ENCODE measurements at regions not wholly inside any gene's neighbourhood (a gene's known extent, or its start where the extent isn't known, plus 50 kb on each side); places are given as distances from the start of the nearest gene placed in this dataset.

GRCh38 chr6:93584300-93584699, 164.9 kb upstream of the EPHA7 start:
- Histone ChIP-seq H3K4me3 (replicated peaks in 1 of 3; ENCODE audit: insufficient read depth in 1 of 3, low read depth in 1 of 3, low read length in 3 of 3) (no peak overlapping the region), H3K4me1 (ENCODE audit: control insufficient read depth, extremely low read depth, insufficient read depth, low read length) (no peaks in the 10 kb centered on the region), H3K9me3 (replicated peaks; ENCODE audit: control insufficient read depth, insufficient read depth, low read length) (no peaks in the 10 kb centered on the region), H2AFZ (ENCODE audit: low read depth, low read length) (no peak overlapping the region), H3K27me3 (ENCODE audit: control insufficient read depth in 2 of 2, insufficient read depth in 2 of 2, low read length in 2 of 2) (no peaks in the 10 kb centered on the region), H3K27ac (ENCODE audit: insufficient read depth, low read depth, low read length) (no peak overlapping the region), H3K9me1 (replicated peaks; ENCODE audit: control insufficient read depth, extremely low read depth, insufficient read depth, low read length) (no peaks in the 10 kb centered on the region), H3K9ac (replicated peaks; ENCODE audit: extremely low read depth, insufficient read depth, low read length) (no peak overlapping the region), H3K79me2 (ENCODE audit: control insufficient read depth, insufficient read depth, low read length) (no peaks in the 10 kb centered on the region), H4K20me1 (replicated peaks; ENCODE audit: control insufficient read depth, extremely low read depth, insufficient read depth, low read length) (no peaks in the 10 kb centered on the region), H3K4me2 (ENCODE audit: insufficient read depth, low read length) (no peak overlapping the region), H3K36me3 (ENCODE audit: control insufficient read depth in 2 of 2, extremely low read depth in 1 of 2, insufficient read depth in 2 of 2, low read length in 2 of 2) (no peaks in the 10 kb centered on the region)
- FAIRE-seq: no peak
- dilution Hi-C loops (cut with MboI; ENCODE audit: extremely low pct_ligation_motif_present, low sequenced_read_pairs) (no loop called here), intact Hi-C loops (cut with micrococcal nuclease) (no loop called here)
- no peak for DNase-seq (ENCODE audit: low read depth, low spot score)
- TF ChIP-seq GATA2 (IDR thresholded peaks at IDR 0.05; ENCODE audit: insufficient read depth, insufficient read length, low read depth, low read length) (no peak), MYC (IDR thresholded peaks at IDR 0.05; ENCODE audit: low read depth, low read length) (no peak), FOS (IDR thresholded peaks at IDR 0.05; ENCODE audit: borderline replicate concordance, insufficient read depth, low read length) (no peak), POLR2A (IDR thresholded peaks at IDR 0.05; ENCODE audit: low read depth, low read length) (no peak), CTCF (IDR thresholded peaks at IDR 0.05; ENCODE audit: extremely low read depth in 1 of 2, insufficient read depth in 1 of 2, low read depth in 1 of 2, low read length in 2 of 2) (no peak), POLR2AphosphoS5 (IDR thresholded peaks at IDR 0.05; ENCODE audit: insufficient read depth, low read depth, low read length) (no peak), EZH2 (IDR thresholded peaks at IDR 0.05; ENCODE audit: borderline replicate concordance, low read depth, low read length, severe bottlenecking) (no peak), JUN (IDR thresholded peaks at IDR 0.05; ENCODE audit: borderline replicate concordance, insufficient read depth, insufficient read length, low read depth) (no peak), MAX (IDR thresholded peaks at IDR 0.05; ENCODE audit: insufficient read depth, insufficient read length) (no peak)
- ChIA-PET POLR2A (no interaction called here), CTCF (no interaction called here)
- no TSS peak for BruUV-seq (replicated peaks)
